Fibroblast of lung (primary cell): ENCODE measurements at regions not wholly inside any gene's neighbourhood (a gene's known extent, or its start where the extent isn't known, plus 50 kb on each side); places are given as distances from the start of the nearest gene placed in this dataset.
A peak's percentile ranks its signal among the peaks of the same experiment; 100 is the strongest.
"Not testable (repeated sequence)": the region's sequence is repeated elsewhere in the genome, so short reads cannot be mapped to it uniquely, and the experiment has no call there.

Experiments used
- DNase-seq, 2 donors: peaks; one replicate each; pipeline versions ENCODE4 v3.0.0 to v3.0.0-alpha.2; 2010; ENCODE audit warnings: low read depth in 2 of 2
- H2AFZ ChIP-seq: 2 replicates; pipeline ENCODE4 v1.5.1; 2012; ENCODE audit warnings: low read length, control low read depth, inconsistent platforms
- H3K27ac ChIP-seq: 2 replicates; pipeline ENCODE4 v1.5.1; 2011; ENCODE audit warnings: low read length, control low read depth; ENCODE audit not compliant: insufficient read depth
- H3K27me3 ChIP-seq: 2 replicates; pipeline ENCODE4 v1.5.1; 2011; ENCODE audit warnings: mild to moderate bottlenecking, low read length; ENCODE audit not compliant: control insufficient read depth, insufficient read depth
- H3K36me3 ChIP-seq: 2 replicates; pipeline ENCODE4 v1.5.1; 2011; ENCODE audit warnings: low read length; ENCODE audit not compliant: control insufficient read depth, insufficient read depth
- H3K4me1 ChIP-seq: 2 replicates; pipeline ENCODE4 v1.5.1; 2011; ENCODE audit warnings: low read length; ENCODE audit not compliant: control insufficient read depth, insufficient read depth; ENCODE audit errors: extremely low read depth
- H3K4me2 ChIP-seq: 2 replicates; pipeline ENCODE4 v1.5.1; 2011; ENCODE audit warnings: low read length, control low read depth; ENCODE audit not compliant: insufficient read depth; ENCODE audit errors: extremely low read depth
- H3K4me3 ChIP-seq, 4 experiments: fragments of 200-600 bp in 1 of 4; sonication (generic) in 1 of 4; replicated peaks in 1 of 4; 2 replicates each; pipeline ENCODE4 v1.5.1; 2011 to 2016; ENCODE audit warnings: low read length in 4 of 4, low read depth in 3 of 4, mild to moderate bottlenecking in 3 of 4, control low read depth in 2 of 4, inconsistent platforms in 1 of 4, mixed read lengths in 1 of 4; ENCODE audit not compliant: insufficient read depth in 1 of 4; ENCODE audit errors: control extremely low read depth in 1 of 4
- H3K79me2 ChIP-seq: 2 replicates; pipeline ENCODE4 v1.5.1; 2012; ENCODE audit warnings: mild to moderate bottlenecking, low read length, inconsistent platforms; ENCODE audit not compliant: control insufficient read depth, insufficient read depth
- H3K9ac ChIP-seq: 2 replicates; pipeline ENCODE4 v1.5.1; 2011; ENCODE audit warnings: mild to moderate bottlenecking, low read length, control low read depth; ENCODE audit not compliant: insufficient read depth
- H3K9me3 ChIP-seq: 2 replicates; pipeline ENCODE4 v1.5.1; 2012; ENCODE audit warnings: low read depth, low read length; ENCODE audit not compliant: control insufficient read depth, insufficient read depth
- H4K20me1 ChIP-seq: 2 replicates; pipeline ENCODE4 v1.5.1; 2011; ENCODE audit warnings: low read length; ENCODE audit not compliant: control insufficient read depth, insufficient read depth; ENCODE audit errors: extremely low read depth
- EZH2 ChIP-seq: IDR thresholded peaks from 2 replicates; pipeline ENCODE4 v1.5.1; 2012; ENCODE audit warnings: low read length, control low read depth, mild to moderate bottlenecking; ENCODE audit errors: missing control alignments
- TF ChIP-seq, protein P1 (sequence below), 2 donors: IDR thresholded peaks in 1 of 2; conservative IDR thresholded peaks in 1 of 2; 1 replicate in 1 of 2; 2 replicates in 1 of 2; pipeline ENCODE4 v1.5.1; 2011 to 2012; ENCODE audit warnings: low read length in 2 of 2, control low read depth in 1 of 2, inconsistent platforms in 1 of 2, low read depth in 1 of 2, mild to moderate bottlenecking in 1 of 2

DNA sequence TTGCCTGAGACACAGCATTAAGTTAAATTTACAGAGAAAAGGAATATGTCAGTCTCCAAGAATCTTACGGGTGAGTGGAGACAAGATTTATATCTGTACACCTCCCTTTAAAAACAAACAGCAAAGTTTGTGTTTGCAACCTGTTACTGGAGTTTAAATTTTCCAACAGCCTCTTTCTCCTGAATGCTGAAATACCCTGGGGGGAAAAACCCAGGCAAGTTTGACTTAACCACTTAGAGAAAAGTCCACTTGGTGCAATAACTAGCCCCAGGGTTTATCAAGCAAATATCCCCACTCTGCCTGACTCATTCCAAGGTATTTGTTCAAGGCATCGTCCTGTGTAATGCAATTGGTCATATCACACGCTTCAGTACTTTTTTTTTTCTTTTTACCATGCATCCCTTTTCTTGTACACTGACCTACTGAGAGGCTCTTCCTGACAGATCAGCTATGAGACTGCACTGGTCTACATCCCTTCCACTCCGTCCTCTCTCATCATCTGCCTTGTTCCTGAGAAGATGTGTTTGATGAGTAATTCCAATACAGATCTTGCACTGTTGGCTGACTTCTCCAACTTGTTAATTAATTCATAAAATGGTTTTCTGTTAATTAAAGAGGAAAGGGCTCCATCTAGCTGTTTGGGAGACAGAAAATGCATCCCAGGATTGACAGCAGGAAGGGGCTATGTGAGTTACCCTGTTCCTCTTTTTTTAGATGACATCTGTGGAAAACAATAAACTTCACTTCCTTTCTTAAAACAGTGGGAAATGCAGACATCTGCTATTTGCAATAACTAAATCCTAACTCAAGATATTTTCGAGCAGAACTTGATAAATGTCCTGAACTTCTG is 212.5 kb upstream of the IRS2 start:
- H3K27me3 ChIP-seq: no peaks in the 10 kb centered on the region
- H3K9ac ChIP-seq: no peak overlapping the region
- H3K4me1 ChIP-seq: peaks cover 7% of the 10 kb centered on the region
- TF ChIP-seq EZH2: no peak
- TF ChIP-seq, protein P1, sequence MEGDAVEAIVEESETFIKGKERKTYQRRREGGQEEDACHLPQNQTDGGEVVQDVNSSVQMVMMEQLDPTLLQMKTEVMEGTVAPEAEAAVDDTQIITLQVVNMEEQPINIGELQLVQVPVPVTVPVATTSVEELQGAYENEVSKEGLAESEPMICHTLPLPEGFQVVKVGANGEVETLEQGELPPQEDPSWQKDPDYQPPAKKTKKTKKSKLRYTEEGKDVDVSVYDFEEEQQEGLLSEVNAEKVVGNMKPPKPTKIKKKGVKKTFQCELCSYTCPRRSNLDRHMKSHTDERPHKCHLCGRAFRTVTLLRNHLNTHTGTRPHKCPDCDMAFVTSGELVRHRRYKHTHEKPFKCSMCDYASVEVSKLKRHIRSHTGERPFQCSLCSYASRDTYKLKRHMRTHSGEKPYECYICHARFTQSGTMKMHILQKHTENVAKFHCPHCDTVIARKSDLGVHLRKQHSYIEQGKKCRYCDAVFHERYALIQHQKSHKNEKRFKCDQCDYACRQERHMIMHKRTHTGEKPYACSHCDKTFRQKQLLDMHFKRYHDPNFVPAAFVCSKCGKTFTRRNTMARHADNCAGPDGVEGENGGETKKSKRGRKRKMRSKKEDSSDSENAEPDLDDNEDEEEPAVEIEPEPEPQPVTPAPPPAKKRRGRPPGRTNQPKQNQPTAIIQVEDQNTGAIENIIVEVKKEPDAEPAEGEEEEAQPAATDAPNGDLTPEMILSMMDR (conservative IDR thresholded peaks at IDR 0.05 in 1 of 2, IDR thresholded peaks at IDR 0.05 in 1 of 2; ENCODE audit: low read depth in 1 of 2, low read length in 2 of 2): no peak
- DNase-seq: peak; percentile 63 to 90
- H3K9me3 ChIP-seq: no peaks in the 10 kb centered on the region
- no peaks in the 10 kb centered on the region for H4K20me1 ChIP-seq
- no peaks in the 10 kb centered on the region for H3K36me3 ChIP-seq
- H3K79me2 ChIP-seq: no peaks in the 10 kb centered on the region
- H3K4me2 ChIP-seq: no peak overlapping the region
- no peak overlapping the region for H3K27ac ChIP-seq
- no peak overlapping the region for H3K4me3 ChIP-seq
- no peak overlapping the region for H2AFZ ChIP-seq

DNA sequence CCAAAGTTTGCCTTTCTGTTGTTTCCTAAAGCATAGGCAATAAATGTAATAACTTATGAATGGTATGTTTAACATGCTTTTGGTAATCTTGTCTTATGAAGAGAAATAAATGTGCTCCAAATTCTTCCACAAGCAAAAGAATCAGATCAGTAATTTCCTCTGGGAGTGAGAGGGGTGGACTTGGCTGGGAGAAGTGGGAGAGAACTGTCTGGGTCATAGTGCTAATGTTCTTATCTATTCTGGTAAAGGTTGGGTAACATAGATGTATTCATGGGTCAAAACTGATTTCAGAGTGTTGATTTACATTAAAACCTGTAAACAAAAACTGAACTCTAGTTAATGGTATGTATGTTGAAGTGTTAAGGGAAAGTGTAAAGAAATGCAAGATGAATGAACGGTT is 211.7 kb upstream of the IRS2 start:
- Histone ChIP-seq H2AFZ (no peak overlapping the region), H3K4me1 (peaks cover 7% of the 10 kb centered on the region), H3K9ac (no peak overlapping the region), H3K27me3 (no peaks in the 10 kb centered on the region), H3K4me3 (no peak overlapping the region), H3K79me2 (no peaks in the 10 kb centered on the region), H4K20me1 (no peaks in the 10 kb centered on the region), H3K27ac (no peak overlapping the region), H3K36me3 (no peaks in the 10 kb centered on the region), H3K9me3 (no peaks in the 10 kb centered on the region), H3K4me2 (no peak overlapping the region)
- no peak for DNase-seq
- no peak for TF ChIP-seq EZH2
- TF ChIP-seq, protein P1 (conservative IDR thresholded peaks at IDR 0.05 in 1 of 2, IDR thresholded peaks at IDR 0.05 in 1 of 2; ENCODE audit: low read depth in 1 of 2, low read length in 2 of 2): no peak

DNA sequence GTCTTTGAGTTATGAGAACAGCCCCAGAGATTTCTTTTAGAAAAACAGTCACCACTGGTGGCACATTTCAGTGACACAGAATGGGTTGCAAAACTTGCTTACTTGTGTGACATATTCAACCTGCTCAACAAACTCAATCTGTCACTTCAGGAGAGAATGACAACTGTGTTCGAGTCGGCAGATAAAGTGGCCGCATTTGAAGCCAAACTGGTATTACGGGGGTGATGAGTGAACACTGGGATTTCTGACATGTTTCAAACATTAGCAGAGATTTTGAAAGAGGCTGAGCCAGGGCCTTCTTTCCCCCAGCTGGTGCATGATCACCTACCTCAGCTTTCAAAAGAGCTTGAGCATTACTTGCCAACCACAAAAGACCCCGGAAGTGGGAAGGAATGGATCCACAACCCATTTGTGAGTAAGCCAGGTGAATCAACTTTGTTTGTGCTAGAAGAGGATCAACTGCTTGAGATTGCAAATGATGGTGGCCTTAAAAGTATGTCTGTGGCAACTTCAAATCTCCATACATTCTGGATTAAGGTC is 210.7 kb upstream of the IRS2 start:
- not testable (repeated sequence) for H3K4me1 ChIP-seq, H4K20me1 ChIP-seq, H3K4me2 ChIP-seq, H3K36me3 ChIP-seq, H3K27me3 ChIP-seq, H3K9me3 ChIP-seq, H3K9ac ChIP-seq, H3K27ac ChIP-seq, H3K79me2 ChIP-seq, H2AFZ ChIP-seq, DNase-seq, H3K4me3 ChIP-seq
